D721Med (cell line): ENCODE measurements at regions not wholly inside any gene's neighbourhood (a gene's known extent, or its start where the extent isn't known, plus 50 kb on each side); places are given as distances from the start of the nearest gene placed in this dataset.

Experiments
- DNase-seq: peaks from one replicate; pipeline ENCODE4 v3.0.0; 2011; ENCODE audit warnings: low spot score; ENCODE audit not compliant: insufficient read length
- FAIRE-seq: peaks from 2 replicates; lab custom pipeline; 2011; peaks lifted over from hg19 to GRCh38; lab: Jason Lieb, UNC
- CTCF ChIP-seq: IDR thresholded peaks from 2 replicates; pipeline ENCODE4 v1.5.1; 2012; ENCODE audit warnings: mild to moderate bottlenecking, control low read depth; ENCODE audit not compliant: insufficient read depth; ENCODE audit errors: missing control alignments

GRCh38 chr13:22489771-22490170 lies 691.0 kb upstream of the SGCG start:
- no peak for TF ChIP-seq CTCF
- FAIRE-seq (no peak), DNase-seq (no peak)

- TF ChIP-seq CTCF = no peak
- no peak for DNase-seq
- no peak for FAIRE-seq
Measured at GRCh38 chr13:22495819-22496218, 685.0 kb upstream of the SGCG start.

- no peak for TF ChIP-seq CTCF
- no peak for DNase-seq
Measured at GRCh38 chr13:22496803-22497508, 683.8 kb upstream of the SGCG start.

GRCh38 chr13:22497991-22498780 lies 682.6 kb upstream of the SGCG start:
- FAIRE-seq (no peak), DNase-seq (no peak)
- no peak for TF ChIP-seq CTCF

More at GRCh38 chr13:22496803-22497508, 683.8 kb upstream of the SGCG start:
- no peak for FAIRE-seq

- TF ChIP-seq CTCF = no peak
Measured at GRCh38 chr13:22499919-22500318, 680.9 kb upstream of the SGCG start.

GRCh38 chr13:22505489-22505888 lies 675.3 kb upstream of the SGCG start:
- FAIRE-seq = no peak
- TF ChIP-seq CTCF = no peak
- no peak for DNase-seq

More at GRCh38 chr13:22499919-22500318, 680.9 kb upstream of the SGCG start:
- DNase-seq (no peak), FAIRE-seq (no peak)
